IMR-90 (cell line): ENCODE measurements at regions not wholly inside any gene's neighbourhood (a gene's known extent, or its start where the extent isn't known, plus 50 kb on each side); places are given as distances from the start of the nearest gene placed in this dataset.

ENCODE experiments used
- ATAC-seq: fragments of 200-7000 bp; cut with Tn5 transposase; 2 replicates; pipeline ENCODE4 v1.9.1; 2020; ENCODE audit warnings: low read depth, mild to moderate bottlenecking, moderate library complexity
- BruUV-seq: library from RNA; stranded (reverse); fragments of 400-500 nt; replicated peaks from 2 replicates; lab custom pipeline; 2021; lab: Mats Ljungman, UMichigan
- CTCF ChIA-PET: fragments of 300-600 bp; formaldehyde crosslinking; extraction: SDS; loops from one replicate; lab custom pipeline; 2021; ENCODE audit warnings: antibody characterized with exemption; lab: Yijun Ruan, JAX
- POLR2A ChIA-PET: fragments of 300-600 bp; sonication (Branson Sonifier 250); formaldehyde crosslinking; loops from one replicate; lab custom pipeline; 2022; ENCODE audit warnings: antibody characterized with exemption; ENCODE audit not compliant: unreplicated experiment; lab: Charles Lee
- DNase-seq: peaks from one replicate; pipeline ENCODE4 v3.0.0; 2013
- H2AFZ ChIP-seq: replicated peaks from 2 replicates; pipeline ENCODE3; 2013; ENCODE audit warnings: low read length, mild to moderate bottlenecking; ENCODE audit not compliant: poor library complexity
- H2AK5ac ChIP-seq: 2 replicates; pipeline ENCODE4 v1.6.1; 2013; ENCODE audit warnings: low read depth, low read length, inconsistent platforms
- H2AK9ac ChIP-seq: replicated peaks from 2 replicates; pipeline ENCODE3; 2013; ENCODE audit warnings: mild to moderate bottlenecking, low read depth, low read length, moderate library complexity; ENCODE audit not compliant: poor library complexity
- H2BK120ac ChIP-seq: 2 replicates; pipeline ENCODE4 v1.6.1; 2013; ENCODE audit warnings: low read depth, low read length, inconsistent platforms
- H2BK15ac ChIP-seq: 3 replicates; pipeline ENCODE4 v1.6.1; 2013; ENCODE audit warnings: low read depth, low read length, inconsistent platforms
- H2BK20ac ChIP-seq: 2 replicates; pipeline ENCODE4 v1.6.1; 2013; ENCODE audit warnings: low read depth, mild to moderate bottlenecking, inconsistent platforms, low read length, moderate library complexity
- H2BK5ac ChIP-seq: 2 replicates; pipeline ENCODE4 v1.6.1; 2013; ENCODE audit warnings: mild to moderate bottlenecking, low read depth, low read length, inconsistent platforms; ENCODE audit not compliant: poor library complexity, severe bottlenecking
- H3K14ac ChIP-seq: replicated peaks from 2 replicates; pipeline ENCODE4 v1.6.1; 2013; ENCODE audit warnings: low read depth, low read length, inconsistent platforms
- H3K18ac ChIP-seq: 2 replicates; pipeline ENCODE4 v1.6.1; 2013; ENCODE audit warnings: low read depth, low read length, control low read depth
- H3K23ac ChIP-seq: 2 replicates; pipeline ENCODE4 v1.6.1; 2013; ENCODE audit warnings: low read depth, low read length, inconsistent platforms
- H3K27ac ChIP-seq: 2 replicates; pipeline ENCODE4 v1.5.1; 2013; ENCODE audit warnings: mild to moderate bottlenecking, control low read depth, low read length; ENCODE audit not compliant: insufficient read depth
- H3K27me3 ChIP-seq: 2 replicates; pipeline ENCODE4 v1.6.1; 2013; ENCODE audit warnings: low read length; ENCODE audit not compliant: control insufficient read depth, insufficient read depth
- H3K36me3 ChIP-seq: 2 replicates; pipeline ENCODE4 v1.6.1; 2013; ENCODE audit warnings: low read length, mixed read lengths; ENCODE audit not compliant: control insufficient read depth, insufficient read depth
- H3K4ac ChIP-seq: 2 replicates; pipeline ENCODE4 v1.6.1; 2013; ENCODE audit warnings: low read depth, low read length, inconsistent platforms
- H3K4me1 ChIP-seq: 2 replicates; pipeline ENCODE4 v1.6.1; 2013; ENCODE audit warnings: low read length, mixed read lengths; ENCODE audit not compliant: control insufficient read depth, insufficient read depth
- H3K4me2 ChIP-seq: 2 replicates; pipeline ENCODE4 v1.6.1; 2013; ENCODE audit warnings: low read depth, mild to moderate bottlenecking, control low read depth, low read length, moderate library complexity
- H3K4me3 ChIP-seq: 2 replicates; pipeline ENCODE4 v1.5.1; 2013; ENCODE audit warnings: low read depth, mild to moderate bottlenecking, control low read depth, low read length, moderate library complexity; ENCODE audit not compliant: insufficient read depth
- H3K56ac ChIP-seq: 2 replicates; pipeline ENCODE4 v1.6.1; 2013; ENCODE audit warnings: low read length, inconsistent platforms; ENCODE audit not compliant: insufficient read depth; ENCODE audit errors: extremely low read depth
- H3K79me1 ChIP-seq, 2 experiments: 2 replicates each; pipeline ENCODE4 v1.6.1; 2013; ENCODE audit warnings: low read length in 2 of 2, inconsistent platforms in 1 of 2, low read depth in 1 of 2
- H3K9ac ChIP-seq: 2 replicates; pipeline ENCODE4 v1.6.1; 2013; ENCODE audit warnings: low read depth, low read length, control low read depth
- H3K9me1 ChIP-seq: 2 replicates; pipeline ENCODE4 v1.6.1; 2013; ENCODE audit warnings: low read length, inconsistent platforms; ENCODE audit not compliant: insufficient read depth
- H3K9me3 ChIP-seq: 2 replicates; pipeline ENCODE4 v1.6.1; 2013; ENCODE audit warnings: low read length; ENCODE audit not compliant: control insufficient read depth, insufficient read depth
- H4K20me1 ChIP-seq: 2 replicates; pipeline ENCODE4 v1.6.1; 2013; ENCODE audit warnings: low read length, inconsistent platforms; ENCODE audit not compliant: insufficient read depth
- H4K5ac ChIP-seq: 2 replicates; pipeline ENCODE4 v1.6.1; 2013; ENCODE audit warnings: mild to moderate bottlenecking, low read depth, low read length, control low read depth
- H4K8ac ChIP-seq, 2 experiments: 2 replicates each; pipeline ENCODE4 v1.6.1; 2013; ENCODE audit warnings: low read depth in 2 of 2, low read length in 2 of 2, control low read depth in 1 of 2, inconsistent platforms in 1 of 2
- H4K91ac ChIP-seq: 2 replicates; pipeline ENCODE4 v1.6.1; 2013; ENCODE audit warnings: low read depth, low read length, inconsistent platforms; ENCODE audit not compliant: insufficient read depth
- CEBPB ChIP-seq: IDR thresholded peaks from 2 replicates; pipeline ENCODE4 v1.6.1; 2012; ENCODE audit warnings: low read depth, low read length, improper control_type of control experiment
- POLR2A ChIP-seq: IDR thresholded peaks from 2 replicates; pipeline ENCODE4 v1.6.1; 2012; ENCODE audit warnings: mild to moderate bottlenecking, low read depth, low read length
- RCOR1 ChIP-seq: IDR thresholded peaks from 2 replicates; pipeline ENCODE4 v1.6.1; 2012; ENCODE audit warnings: mild to moderate bottlenecking, low read length, improper control_type of control experiment; ENCODE audit not compliant: insufficient replicate concordance
- WGBS, 2 experiments: methylation state at CpG; one replicate each; pipeline versions ENCODE4 v1.1.5 to v1.1.7; 2013; ENCODE audit warnings: missing lambda C conversion rate in 2 of 2; ENCODE audit not compliant: insufficient read length in 1 of 2; ENCODE audit errors: extremely low coverage in 2 of 2; 5-methylcytosine and 5-hydroxymethylcytosine counted together
- dilution Hi-C: fragments of 300-500 bp; cut with HindIII; formaldehyde crosslinking; loops from one replicate; pipeline ENCODE4 v1.14.3; 2018; ENCODE audit warnings: low sequenced_read_pairs; ENCODE audit not compliant: unreplicated experiment
- in situ Hi-C: fragments of 300-500 bp; cut with MboI; formaldehyde crosslinking; loops from 3 replicates; pipeline ENCODE4 v1.14.3; 2019; ENCODE audit warnings: low sequenced_read_pairs, inconsistent platforms, mixed read lengths
- intact Hi-C: fragments of 100-400 bp; cut with micrococcal nuclease; formaldehyde crosslinking; loops from 2 replicates; pipeline ENCODE4 v1.10.0; 2022

GRCh38 chr18:68275616-68276015 lies 439.3 kb downstream of the TMX3 start:
- no CpG with 5 or more reads among the region's 1 CpG for WGBS, 2 experiments
- intact Hi-C loops, result no loop called here
- H3K4me2 ChIP-seq, result peak overlapping the region; percentile 57; the same call in 1 of the 2 replicates

More at GRCh38 chr18:68275616-68276015, 439.3 kb downstream of the TMX3 start:
- Histone ChIP-seq H3K36me3 (no peaks in the 10 kb centered on the region), H2BK15ac (peak overlapping the region; percentile 51; the same call in 1 of the 3 replicates), H4K91ac (peak overlapping the region; percentile 47), H3K23ac (no peak overlapping the region), H2BK120ac (peak overlapping the region; percentile 76), H3K4ac (peak overlapping the region; percentile 42; the same call in 1 of the 2 replicates), H3K79me1 (no peaks in the 10 kb centered on the region), H3K56ac (no peak overlapping the region), H3K4me3 (no peak overlapping the region), H4K5ac (peak overlapping the region; percentile 19; the same call in 1 of the 2 replicates), H2BK20ac (peak overlapping the region; percentile 86), H4K8ac (peak overlapping the region in 1 of 2 experiments; percentile 85; a peak in 3 of 4 replicates), H2AFZ (peak overlapping the region; percentile 67), H2AK9ac (no peak overlapping the region), H3K9me3 (no peaks in the 10 kb centered on the region), H3K9me1 (no peaks in the 10 kb centered on the region), H3K9ac (no peak overlapping the region), H3K27me3 (no peaks in the 10 kb centered on the region), H2BK5ac (peak overlapping the region; percentile 81), H3K18ac (peak overlapping the region; percentile 93; the same call in 1 of the 2 replicates), H3K14ac (peak overlapping the region; percentile 58; the same call in 1 of the 2 replicates), H3K27ac (peak overlapping the region; percentile 21; the same call in 1 of the 2 replicates), H3K4me1 (peaks cover 2% of the 10 kb centered on the region; the same call in 1 of the 2 replicates), H2AK5ac (no peak overlapping the region), H4K20me1 (no peaks in the 10 kb centered on the region)
- POLR2A ChIA-PET, result no interaction called here
- BruUV-seq, result no TSS peak
- CTCF ChIA-PET, result no interaction called here
- in situ Hi-C loops (no loop called here), dilution Hi-C loops (no loop called here)
- peak; percentile 93 for DNase-seq
- ATAC-seq, result peak; percentile 95
- TF ChIP-seq POLR2A, result no peak
- no peak for TF ChIP-seq RCOR1
- peak; percentile 95 for TF ChIP-seq CEBPB
